ENCODE measurements at regions not wholly inside any gene's neighbourhood (a gene's known extent, or its start where the extent isn't known, plus 50 kb on each side); places are given as distances from the start of the nearest gene placed in this dataset.

GRCh38 chr1:193685986-193686385, 499.6 kb upstream of the B3GALT2 start:
- TF ChIP-seq, protein P1, sequence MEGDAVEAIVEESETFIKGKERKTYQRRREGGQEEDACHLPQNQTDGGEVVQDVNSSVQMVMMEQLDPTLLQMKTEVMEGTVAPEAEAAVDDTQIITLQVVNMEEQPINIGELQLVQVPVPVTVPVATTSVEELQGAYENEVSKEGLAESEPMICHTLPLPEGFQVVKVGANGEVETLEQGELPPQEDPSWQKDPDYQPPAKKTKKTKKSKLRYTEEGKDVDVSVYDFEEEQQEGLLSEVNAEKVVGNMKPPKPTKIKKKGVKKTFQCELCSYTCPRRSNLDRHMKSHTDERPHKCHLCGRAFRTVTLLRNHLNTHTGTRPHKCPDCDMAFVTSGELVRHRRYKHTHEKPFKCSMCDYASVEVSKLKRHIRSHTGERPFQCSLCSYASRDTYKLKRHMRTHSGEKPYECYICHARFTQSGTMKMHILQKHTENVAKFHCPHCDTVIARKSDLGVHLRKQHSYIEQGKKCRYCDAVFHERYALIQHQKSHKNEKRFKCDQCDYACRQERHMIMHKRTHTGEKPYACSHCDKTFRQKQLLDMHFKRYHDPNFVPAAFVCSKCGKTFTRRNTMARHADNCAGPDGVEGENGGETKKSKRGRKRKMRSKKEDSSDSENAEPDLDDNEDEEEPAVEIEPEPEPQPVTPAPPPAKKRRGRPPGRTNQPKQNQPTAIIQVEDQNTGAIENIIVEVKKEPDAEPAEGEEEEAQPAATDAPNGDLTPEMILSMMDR (IDR thresholded peaks at IDR 0.05) = no peak
- TF ChIP-seq EZH2 (IDR thresholded peaks at IDR 0.05) = no peak

All from neural progenitor cell (in vitro differentiated cells).